SKM-1 treated with dmso at 0.1 percent for 144 hours (cell line): ENCODE measurements at regions not wholly inside any gene's neighbourhood (a gene's known extent, or its start where the extent isn't known, plus 50 kb on each side); places are given as distances from the start of the nearest gene placed in this dataset.
"Not testable (repeated sequence)": the region's sequence is repeated elsewhere in the genome, so short reads cannot be mapped to it uniquely, and the experiment has no call there.

Experiments
- DNase-seq: peaks from one replicate; lab custom pipeline; 2025; ENCODE audit not compliant: unreplicated experiment; lab: John Stamatoyannopoulos, UW

- no peak for DNase-seq
Measured at GRCh38 chr3:177610686-177611633, 413.7 kb upstream of the TBL1XR1 start.

GRCh38 chr3:177611752-177612334 lies 414.6 kb upstream of the TBL1XR1 start:
- DNase-seq = no peak

- no peak for DNase-seq
Measured at GRCh38 chr3:177613901-177614300, 416.6 kb upstream of the TBL1XR1 start.

- DNase-seq = peak; percentile 93
Measured at GRCh38 chr3:177615015-177615414, 417.7 kb upstream of the TBL1XR1 start.

- no peak for DNase-seq
Measured at GRCh38 chr3:177618873-177619733, 421.8 kb upstream of the TBL1XR1 start.

GRCh38 chr3:177620073-177620472 lies 422.8 kb upstream of the TBL1XR1 start:
- no peak for DNase-seq

GRCh38 chr3:177622520-177622919 lies 425.2 kb upstream of the TBL1XR1 start:
- DNase-seq = no peak

GRCh38 chr3:177622982-177623617 lies 425.8 kb upstream of the TBL1XR1 start:
- no peak for DNase-seq

- DNase-seq = no peak
Measured at GRCh38 chr3:177624528-177625495, 427.5 kb upstream of the TBL1XR1 start.

GRCh38 chr3:177626045-177626444 lies 428.8 kb upstream of the TBL1XR1 start:
- no peak for DNase-seq

GRCh38 chr3:177628095-177628719 lies 430.9 kb upstream of the TBL1XR1 start:
- not testable (repeated sequence) for DNase-seq

- DNase-seq = no peak
Measured at GRCh38 chr3:177629276-177629675, 432.0 kb upstream of the TBL1XR1 start.

- DNase-seq = no peak
Measured at GRCh38 chr3:177633671-177634207, 436.5 kb upstream of the TBL1XR1 start.

GRCh38 chr3:177635601-177636106 lies 438.4 kb upstream of the TBL1XR1 start:
- DNase-seq = not testable (repeated sequence)

GRCh38 chr3:177640319-177640965 lies 443.2 kb upstream of the TBL1XR1 start:
- no peak for DNase-seq

GRCh38 chr3:177641206-177641605 lies 443.9 kb upstream of the TBL1XR1 start:
- no peak for DNase-seq

GRCh38 chr3:177642042-177642803 lies 444.9 kb upstream of the TBL1XR1 start:
- DNase-seq = no peak

GRCh38 chr3:177642804-177643125 lies 445.5 kb upstream of the TBL1XR1 start:
- DNase-seq = no peak
